CD4-positive, alpha-beta T cell (primary cell): ENCODE measurements at regions not wholly inside any gene's neighbourhood (a gene's known extent, or its start where the extent isn't known, plus 50 kb on each side); places are given as distances from the start of the nearest gene placed in this dataset.

Experiments
- ATAC-seq: fragments of 200-7000 bp; cut with Tn5 transposase; one replicate; pipeline ENCODE4 v1.10.0; 2022; ENCODE audit warnings: mild to moderate bottlenecking; ENCODE audit not compliant: poor library complexity
- CTCF ChIA-PET: fragments of 350-600 bp; sonication (Branson Sonifier 250); formaldehyde crosslinking; loops from one replicate; lab custom pipeline; 2021; ENCODE audit warnings: antibody characterized with exemption, inconsistent platforms; lab: Charles Lee
- POLR2A ChIA-PET: fragments of 350-600 bp; sonication (Branson Sonifier 250); formaldehyde crosslinking; loops from one replicate; lab custom pipeline; 2021; ENCODE audit warnings: antibody characterized with exemption, inconsistent platforms; lab: Charles Lee
- DNase-seq, 14 experiments: peaks; one replicate each; pipeline ENCODE4 v3.0.0-alpha.2; 2013 to 2020; ENCODE audit warnings: mixed read lengths in 2 of 14
- H3K27ac ChIP-seq, 2 donors: one replicate each; pipeline versions ENCODE4 v1.5.1 to v1.7.0; 2013; ENCODE audit warnings: low read length in 2 of 2, low read depth in 1 of 2, mild to moderate bottlenecking in 1 of 2
- H3K27me3 ChIP-seq, 2 experiments: 1 replicate in 1 of 2; 2 replicates in 1 of 2; pipeline versions ENCODE4 v1.6.1 to v1.7.0; 2013; ENCODE audit warnings: low read length in 2 of 2, control low read depth in 1 of 2, mild to moderate bottlenecking in 1 of 2, moderate library complexity in 1 of 2; ENCODE audit not compliant: insufficient read depth in 2 of 2, control insufficient read depth in 1 of 2
- H3K36me3 ChIP-seq: one replicate; pipeline ENCODE4 v1.6.1; 2013; ENCODE audit warnings: low read length, control low read depth; ENCODE audit not compliant: insufficient read depth
- H3K4me1 ChIP-seq: one replicate; pipeline ENCODE4 v1.6.1; 2013; ENCODE audit warnings: low read length, control low read depth; ENCODE audit not compliant: insufficient read depth
- H3K4me3 ChIP-seq: one replicate; pipeline ENCODE4 v1.5.1; 2013; ENCODE audit warnings: mild to moderate bottlenecking, low read length, moderate library complexity
- H3K9me3 ChIP-seq, 2 experiments: 1 replicate in 1 of 2; 2 replicates in 1 of 2; pipeline versions ENCODE4 v1.6.1 to v1.7.0; 2013; ENCODE audit warnings: low read length in 2 of 2, mild to moderate bottlenecking in 2 of 2, control low read depth in 1 of 2, moderate library complexity in 1 of 2; ENCODE audit not compliant: control insufficient read depth in 1 of 2, insufficient read depth in 1 of 2
- H3K27ac Mint-ChIP-seq: one replicate; pipeline ENCODE4 v1.8.0; 2020; ENCODE audit warnings: mixed read lengths
- H3K27me3 Mint-ChIP-seq: one replicate; pipeline ENCODE4 v1.8.0; 2021; ENCODE audit warnings: mixed read lengths
- H3K36me3 Mint-ChIP-seq: one replicate; pipeline ENCODE4 v1.8.0; 2021; ENCODE audit warnings: low read depth, mixed read lengths
- H3K4me1 Mint-ChIP-seq: one replicate; pipeline ENCODE4 v1.8.0; 2021; ENCODE audit warnings: low read depth, mixed read lengths
- H3K4me3 Mint-ChIP-seq: one replicate; pipeline ENCODE4 v1.8.0; 2020; ENCODE audit warnings: mild to moderate bottlenecking, mixed read lengths
- H3K9me3 Mint-ChIP-seq: one replicate; pipeline ENCODE4 v1.8.0; 2020; ENCODE audit warnings: mixed read lengths
- CTCF ChIP-seq: fragments of 200-600 bp; IDR thresholded peaks from one replicate; pipeline ENCODE4 v1.8.0; 2022; ENCODE audit warnings: antibody characterized with exemption, mild to moderate bottlenecking
- intact Hi-C, 2 experiments: fragments of 100-400 bp; cut with DNase I in 1 of 2; cut with micrococcal nuclease in 1 of 2; formaldehyde crosslinking; loops; one replicate each; pipeline versions ENCODE4 v1.15.1 to v1.9.0; 2023 to 2025; cut with DNase I, micrococcal nuclease

DNA sequence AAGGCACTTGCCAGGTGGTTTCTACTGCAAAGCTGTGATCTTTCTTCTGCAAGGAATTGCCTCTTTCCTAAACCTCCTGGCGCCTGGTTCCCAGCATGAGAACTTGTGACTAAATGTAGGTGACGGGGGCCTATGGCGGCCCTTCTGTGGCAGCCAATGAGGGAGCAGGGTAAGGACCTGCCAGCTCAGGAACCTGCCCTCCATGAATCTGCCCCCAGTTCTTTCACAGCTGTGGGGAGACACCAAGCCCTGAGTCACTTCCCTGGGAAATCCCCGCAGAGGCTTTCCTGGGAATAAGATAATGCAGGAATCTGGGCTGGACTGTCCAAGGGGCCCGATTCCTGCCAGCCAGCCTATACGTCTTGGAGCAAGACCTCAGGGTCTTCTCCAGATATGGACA lies 56.7 kb upstream of the CTNNA1 start:
- H3K27ac Mint-ChIP-seq: no peak overlapping the region
- no peaks in the 10 kb centered on the region for H3K4me1 ChIP-seq
- DNase-seq (no peak), ATAC-seq (no peak)
- H3K27ac ChIP-seq: no peak overlapping the region
- no peaks in the 10 kb centered on the region for H3K36me3 ChIP-seq
- H3K9me3 Mint-ChIP-seq: peaks cover 3% of the 10 kb centered on the region
- POLR2A ChIA-PET: no interaction called here
- no peaks in the 10 kb centered on the region for H3K9me3 ChIP-seq
- H3K36me3 Mint-ChIP-seq: no peaks in the 10 kb centered on the region
- peaks cover 78% of the 10 kb centered on the region for H3K27me3 Mint-ChIP-seq
- peaks cover 26 to 54% of the 10 kb centered on the region in 2 experiments for H3K27me3 ChIP-seq
- no peak overlapping the region for H3K4me3 Mint-ChIP-seq
- no peak for TF ChIP-seq CTCF
- intact Hi-C loops: no loop called here
- no peaks in the 10 kb centered on the region for H3K4me1 Mint-ChIP-seq
- CTCF ChIA-PET: interaction anchor here (0.5 kb wide), 1 partner anchor 264 kb away, joined by 3 read pairs; no protein-coding TSS in a partner anchor
- H3K4me3 ChIP-seq: no peak overlapping the region

DNA sequence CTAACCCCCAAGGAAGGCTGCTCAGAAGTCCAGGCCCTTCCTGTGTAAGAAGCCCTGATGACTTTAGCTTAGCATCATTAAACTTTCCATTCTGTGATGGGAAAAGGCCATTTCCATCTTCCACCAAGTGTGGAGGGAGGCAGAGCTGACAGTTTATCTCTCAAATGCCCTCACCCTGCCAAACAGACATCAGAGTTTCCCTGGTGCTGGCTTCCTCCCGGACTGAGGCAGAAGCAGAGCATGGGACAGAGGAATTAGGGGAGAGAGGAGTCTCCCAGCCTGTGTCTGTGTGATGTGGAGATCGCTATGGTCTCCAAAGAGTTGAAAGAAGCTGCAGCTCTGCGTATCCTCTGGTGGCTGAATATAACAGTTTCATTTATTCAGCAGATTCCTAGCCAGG lies 57.4 kb upstream of the CTNNA1 start:
- TF ChIP-seq CTCF: no peak
- no peak overlapping the region for H3K4me3 ChIP-seq
- no peaks in the 10 kb centered on the region for H3K36me3 ChIP-seq
- Mint-ChIP-seq H3K36me3 (no peaks in the 10 kb centered on the region), H3K27ac (no peak overlapping the region), H3K4me1 (no peaks in the 10 kb centered on the region), H3K4me3 (no peak overlapping the region), H3K9me3 (no peaks in the 10 kb centered on the region), H3K27me3 (peaks cover 78% of the 10 kb centered on the region)
- intact Hi-C loops: no loop called here
- H3K27ac ChIP-seq: no peak overlapping the region
- peaks cover 0 to 4% of the 10 kb centered on the region in 2 experiments for H3K9me3 ChIP-seq
- POLR2A ChIA-PET: no interaction called here
- no peaks in the 10 kb centered on the region for H3K4me1 ChIP-seq
- no peak for ATAC-seq
- H3K27me3 ChIP-seq: peaks cover 26 to 53% of the 10 kb centered on the region in 2 experiments
- CTCF ChIA-PET: interaction anchor here (0.5 kb wide), 1 partner anchor 265 kb away, joined by 3 read pairs; no protein-coding TSS in a partner anchor
- DNase-seq: no peak

- Mint-ChIP-seq H3K36me3 (no peaks in the 10 kb centered on the region), H3K4me1 (no peaks in the 10 kb centered on the region), H3K9me3 (no peaks in the 10 kb centered on the region), H3K4me3 (no peak overlapping the region), H3K27ac (no peak overlapping the region), H3K27me3 (peaks cover 71% of the 10 kb centered on the region)
- ATAC-seq (no peak), DNase-seq (no peak)
- ChIA-PET CTCF (no interaction called here), POLR2A (no interaction called here)
- intact Hi-C loops: no loop called here
- H3K4me1 ChIP-seq: no peaks in the 10 kb centered on the region
- peaks cover 0 to 4% of the 10 kb centered on the region in 2 experiments for H3K9me3 ChIP-seq
- no peak for TF ChIP-seq CTCF
- no peaks in the 10 kb centered on the region for H3K36me3 ChIP-seq
- H3K4me3 ChIP-seq: no peak overlapping the region
- peaks cover 26 to 40% of the 10 kb centered on the region in 2 experiments for H3K27me3 ChIP-seq
- H3K27ac ChIP-seq: no peak overlapping the region
These were observed 59.1 kb upstream of the CTNNA1 start for GRCh38 chr5:138694146-138694545.
